B cell (primary cell): ENCODE measurements at regions not wholly inside any gene's neighbourhood (a gene's known extent, or its start where the extent isn't known, plus 50 kb on each side); places are given as distances from the start of the nearest gene placed in this dataset.
"Not testable (repeated sequence)": the region's sequence is repeated elsewhere in the genome, so short reads cannot be mapped to it uniquely, and the experiment has no call there.

Source experiments
- ATAC-seq: fragments of 200-7000 bp; cut with Tn5 transposase; one replicate; pipeline ENCODE4 v1.10.0; 2021; ENCODE audit warnings: low read depth, mild to moderate bottlenecking, moderate number of reproducible peaks, moderate library complexity
- CTCF ChIA-PET: fragments of 350-600 bp; sonication (Branson Sonifier 250); formaldehyde crosslinking; loops from one replicate; lab custom pipeline; 2021; ENCODE audit warnings: antibody characterized with exemption, inconsistent platforms; lab: Charles Lee
- POLR2A ChIA-PET: fragments of 350-600 bp; sonication (Branson Sonifier 250); formaldehyde crosslinking; loops from one replicate; lab custom pipeline; 2021; ENCODE audit warnings: antibody characterized with exemption; lab: Charles Lee
- DNase-seq: peaks from one replicate; pipeline ENCODE4 v3.0.0; 2013
- H2AFZ ChIP-seq: 2 replicates; pipeline ENCODE4 v1.6.1; 2012; ENCODE audit warnings: mild to moderate bottlenecking, low read depth, low read length; ENCODE audit not compliant: insufficient read depth, poor library complexity, severe bottlenecking
- H3K27ac ChIP-seq, 2 donors: 1 replicate in 1 of 2; 2 replicates in 1 of 2; pipeline ENCODE4 v1.5.1; 2012 to 2013; ENCODE audit warnings: low read length in 2 of 2, mild to moderate bottlenecking in 2 of 2, moderate library complexity in 1 of 2
- H3K27me3 ChIP-seq, 4 experiments: fragments of 200-600 bp in 1 of 4; sonication (generic) in 1 of 4; replicated peaks in 1 of 4; 1 replicate in 2 of 4; 2 replicates in 2 of 4; pipeline versions ENCODE4 v1.6.1 to v1.7.0; 2013 to 2016; ENCODE audit warnings: low read length in 3 of 4, mild to moderate bottlenecking in 2 of 4, mixed read lengths in 1 of 4, moderate library complexity in 1 of 4; ENCODE audit not compliant: insufficient read depth in 4 of 4, control insufficient read depth in 3 of 4; ENCODE audit errors: control extremely low read depth in 1 of 4
- H3K36me3 ChIP-seq, 2 experiments: replicated peaks in 1 of 2; 1 replicate in 1 of 2; 2 replicates in 1 of 2; pipeline versions ENCODE4 v1.6.1 to v1.7.1; 2013; ENCODE audit warnings: low read length in 1 of 2; ENCODE audit not compliant: insufficient read depth in 2 of 2, control insufficient read depth in 1 of 2; ENCODE audit errors: control extremely low read depth in 1 of 2, extremely low read depth in 1 of 2
- H3K4me1 ChIP-seq, 2 donors: fragments of 200-600 bp in 1 of 2; sonication (generic) in 1 of 2; 1 replicate in 1 of 2; 2 replicates in 1 of 2; pipeline versions ENCODE4 v1.5.1 to v1.6.1; 2013 to 2017; ENCODE audit warnings: low read length in 2 of 2; ENCODE audit not compliant: control insufficient read depth in 2 of 2, insufficient read depth in 2 of 2
- H3K4me2 ChIP-seq: replicated peaks from 2 replicates; pipeline ENCODE3; 2012; ENCODE audit warnings: mild to moderate bottlenecking, low read depth, low read length; ENCODE audit not compliant: poor library complexity, severe bottlenecking
- H3K4me3 ChIP-seq, 5 experiments: fragments of 200-600 bp in 1 of 5; sonication (generic) in 1 of 5; 1 replicate in 3 of 5; 2 replicates in 2 of 5; pipeline versions ENCODE4 v1.5.1 to v1.7.0; 2011 to 2016; ENCODE audit warnings: low read length in 4 of 5, mild to moderate bottlenecking in 4 of 5, low read depth in 2 of 5, control low read depth in 1 of 5, moderate library complexity in 1 of 5; ENCODE audit not compliant: insufficient read depth in 1 of 5; ENCODE audit errors: control extremely low read depth in 1 of 5, extremely low read depth in 1 of 5
- H3K79me2 ChIP-seq: fragments of 200-600 bp; sonication (generic); one replicate; pipeline ENCODE4 v1.6.0; 2016; ENCODE audit warnings: low read length; ENCODE audit not compliant: control insufficient read depth, insufficient read depth
- H3K9ac ChIP-seq: fragments of 200-600 bp; sonication (generic); 2 replicates; pipeline ENCODE4 v1.6.1; 2017; ENCODE audit warnings: mild to moderate bottlenecking, low read length, moderate library complexity
- H3K9me3 ChIP-seq, 3 donors: one replicate each; pipeline versions ENCODE4 v1.6.1 to v1.7.1; 2013; ENCODE audit warnings: low read length in 2 of 3; ENCODE audit not compliant: control insufficient read depth in 2 of 3, insufficient read depth in 1 of 3; ENCODE audit errors: control extremely low read depth in 1 of 3
- H4K20me1 ChIP-seq: 2 replicates; pipeline ENCODE4 v1.6.0; 2012; ENCODE audit warnings: mild to moderate bottlenecking, low read length; ENCODE audit not compliant: insufficient read depth, control insufficient read depth, poor library complexity, severe bottlenecking
- H3K27ac Mint-ChIP-seq: one replicate; pipeline ENCODE4 v1.8.0; 2021; ENCODE audit warnings: mixed read lengths
- H3K27me3 Mint-ChIP-seq: one replicate; pipeline ENCODE4 v1.8.0; 2021; ENCODE audit warnings: mixed read lengths
- H3K4me1 Mint-ChIP-seq: one replicate; pipeline ENCODE4 v1.8.0; 2021; ENCODE audit warnings: mixed read lengths
- H3K4me3 Mint-ChIP-seq: one replicate; pipeline ENCODE4 v1.8.0; 2021; ENCODE audit warnings: mixed read lengths
- H3K9me3 Mint-ChIP-seq: one replicate; pipeline ENCODE4 v1.8.0; 2022; ENCODE audit warnings: mixed read lengths; ENCODE audit not compliant: insufficient read depth
- EZH2 ChIP-seq: IDR thresholded peaks from 2 replicates; pipeline ENCODE4 v1.6.1; 2012; ENCODE audit warnings: borderline replicate concordance, low read depth, mild to moderate bottlenecking, moderate library complexity, low read length; ENCODE audit not compliant: insufficient read depth, poor library complexity, severe bottlenecking
- WGBS: methylation state at CpG from one replicate; pipeline ENCODE4 v1.1.5; 2013; ENCODE audit warnings: missing lambda C conversion rate; ENCODE audit not compliant: insufficient coverage; 5-methylcytosine and 5-hydroxymethylcytosine counted together
- intact Hi-C: fragments of 100-400 bp; cut with micrococcal nuclease; formaldehyde crosslinking; loops from one replicate; pipeline ENCODE4 v1.10.0; 2022
- TF ChIP-seq, protein P1 (sequence below): fragments of 200-600 bp; IDR thresholded peaks from one replicate; pipeline ENCODE4 v1.8.0; 2022; ENCODE audit warnings: antibody characterized with exemption, mild to moderate bottlenecking

DNA sequence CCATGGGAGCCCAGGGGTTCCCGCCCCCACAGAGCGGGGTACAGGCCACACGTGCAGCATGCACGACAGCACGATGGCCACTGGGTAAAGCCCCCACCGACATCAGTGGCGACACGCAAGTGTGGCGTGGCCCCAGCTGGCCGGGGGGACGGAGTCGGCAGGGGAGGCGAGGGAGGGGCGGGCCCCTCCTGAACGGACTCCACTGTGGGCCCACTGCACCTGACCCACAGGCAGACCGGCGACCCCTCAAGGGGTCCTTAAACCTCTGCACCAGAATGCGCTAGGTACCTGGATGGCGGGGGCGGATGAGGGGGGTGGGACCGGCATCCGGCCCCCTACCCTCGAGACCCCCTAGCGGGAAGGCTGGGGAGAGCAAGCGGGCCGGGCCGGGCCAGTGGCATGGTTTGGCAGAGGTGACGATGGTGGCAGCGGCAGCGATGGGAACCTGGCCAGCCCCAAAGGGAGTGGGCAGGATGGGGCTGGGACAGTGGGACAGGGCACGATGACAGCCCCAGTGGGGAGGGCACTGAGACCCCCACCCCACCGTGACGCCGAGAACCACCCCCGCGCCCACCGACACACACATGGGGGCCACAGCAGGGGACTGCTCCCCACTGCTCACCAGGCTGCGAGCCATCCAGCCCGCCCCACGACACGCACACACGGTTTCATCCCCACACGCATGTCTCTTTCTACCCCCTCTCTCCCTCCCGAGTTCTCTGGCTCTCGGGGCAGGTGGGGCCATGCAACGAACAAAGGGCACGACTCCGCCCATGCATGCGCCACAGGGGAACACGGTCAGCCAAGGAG, 91.9 kb upstream of the ANKRD30BL start:
- H3K4me3 Mint-ChIP-seq, result no peak overlapping the region
- intact Hi-C loops, result no loop called here
- DNase-seq, result no peak
- no peak for ATAC-seq
- H3K27me3 Mint-ChIP-seq, result peaks cover 9% of the 10 kb centered on the region
- no peaks in the 10 kb centered on the region for H3K36me3 ChIP-seq
- 98% methylated on average over 47 of the region's 50 CpGs for WGBS
- peaks cover 6% of the 10 kb centered on the region for H3K9me3 Mint-ChIP-seq
- peaks cover 0 to 10% (median 0%) of the 10 kb centered on the region in 4 experiments for H3K27me3 ChIP-seq
- no peaks in the 10 kb centered on the region for H3K4me1 ChIP-seq
- TF ChIP-seq EZH2, result no peak
- TF ChIP-seq, protein P1, sequence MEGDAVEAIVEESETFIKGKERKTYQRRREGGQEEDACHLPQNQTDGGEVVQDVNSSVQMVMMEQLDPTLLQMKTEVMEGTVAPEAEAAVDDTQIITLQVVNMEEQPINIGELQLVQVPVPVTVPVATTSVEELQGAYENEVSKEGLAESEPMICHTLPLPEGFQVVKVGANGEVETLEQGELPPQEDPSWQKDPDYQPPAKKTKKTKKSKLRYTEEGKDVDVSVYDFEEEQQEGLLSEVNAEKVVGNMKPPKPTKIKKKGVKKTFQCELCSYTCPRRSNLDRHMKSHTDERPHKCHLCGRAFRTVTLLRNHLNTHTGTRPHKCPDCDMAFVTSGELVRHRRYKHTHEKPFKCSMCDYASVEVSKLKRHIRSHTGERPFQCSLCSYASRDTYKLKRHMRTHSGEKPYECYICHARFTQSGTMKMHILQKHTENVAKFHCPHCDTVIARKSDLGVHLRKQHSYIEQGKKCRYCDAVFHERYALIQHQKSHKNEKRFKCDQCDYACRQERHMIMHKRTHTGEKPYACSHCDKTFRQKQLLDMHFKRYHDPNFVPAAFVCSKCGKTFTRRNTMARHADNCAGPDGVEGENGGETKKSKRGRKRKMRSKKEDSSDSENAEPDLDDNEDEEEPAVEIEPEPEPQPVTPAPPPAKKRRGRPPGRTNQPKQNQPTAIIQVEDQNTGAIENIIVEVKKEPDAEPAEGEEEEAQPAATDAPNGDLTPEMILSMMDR, result no peak
- no peak overlapping the region for H3K27ac ChIP-seq
- H3K79me2 ChIP-seq, result no peaks in the 10 kb centered on the region
- no peak overlapping the region for H3K27ac Mint-ChIP-seq
- H3K4me1 Mint-ChIP-seq, result no peaks in the 10 kb centered on the region
- H4K20me1 ChIP-seq, result no peaks in the 10 kb centered on the region
- POLR2A ChIA-PET, result no interaction called here
- no peak overlapping the region for H3K9ac ChIP-seq
- H2AFZ ChIP-seq, result no peak overlapping the region
- CTCF ChIA-PET, result no interaction called here
- H3K4me2 ChIP-seq, result no peak overlapping the region
- peaks cover 0 to 41% (median 0%) of the 10 kb centered on the region in 3 donors for H3K9me3 ChIP-seq
- H3K4me3 ChIP-seq, result no peak overlapping the region

DNA sequence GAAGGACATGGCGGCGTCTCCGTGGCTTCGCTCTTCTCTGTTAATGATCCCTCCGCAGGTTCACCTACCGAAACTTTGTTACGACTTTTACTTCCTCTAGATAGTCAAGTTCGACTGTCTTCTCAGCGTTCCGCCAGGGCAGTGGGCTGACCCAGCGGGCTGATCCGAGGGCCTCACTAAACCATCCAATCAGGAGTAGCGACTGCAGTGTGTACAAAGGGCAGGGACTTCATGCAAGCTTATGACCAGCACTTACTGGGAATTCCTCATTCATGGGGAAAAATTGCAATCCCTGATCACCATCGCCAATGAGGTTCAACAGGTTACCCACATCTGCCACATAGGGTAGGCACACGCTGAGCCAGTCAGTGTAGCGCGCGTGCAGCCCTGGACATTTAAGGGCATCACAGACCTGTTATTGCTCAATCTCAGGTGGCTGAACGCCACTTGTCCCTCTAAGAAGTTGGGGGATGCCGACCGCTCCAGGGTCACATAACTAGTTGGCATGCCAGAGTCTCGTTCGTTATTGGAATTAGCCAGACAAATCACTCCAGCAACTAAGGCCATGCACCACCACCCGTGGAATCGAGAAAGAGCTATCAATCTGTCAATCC, 92.7 kb upstream of the ANKRD30BL start:
- WGBS, result 95% methylated on average over 20 of the region's 25 CpGs
- H3K4me2 ChIP-seq, intact Hi-C loops, H3K36me3 ChIP-seq, H3K27ac Mint-ChIP-seq, H3K27ac ChIP-seq, H3K4me3 ChIP-seq, H3K4me1 ChIP-seq, H3K4me3 Mint-ChIP-seq, H2AFZ ChIP-seq, CTCF ChIA-PET, POLR2A ChIA-PET, H4K20me1 ChIP-seq, DNase-seq, H3K9ac ChIP-seq, ATAC-seq, H3K79me2 ChIP-seq, H3K9me3 Mint-ChIP-seq, H3K4me1 Mint-ChIP-seq: not testable (repeated sequence)
- H3K9me3 ChIP-seq, result peaks cover 0 to 43% (median 0%) of the 10 kb centered on the region in 3 donors
- peaks cover 14% of the 10 kb centered on the region for H3K27me3 Mint-ChIP-seq
- peaks cover 0 to 10% (median 0%) of the 10 kb centered on the region in 4 experiments for H3K27me3 ChIP-seq
